HepG2 (cell line): ENCODE measurements at regions not wholly inside any gene's neighbourhood (a gene's known extent, or its start where the extent isn't known, plus 50 kb on each side); places are given as distances from the start of the nearest gene placed in this dataset.

Experiments used
- ATAC-seq: fragments of 200-7000 bp; cut with Tn5 transposase; 3 replicates; pipeline ENCODE4 v1.9.1; 2020; ENCODE audit warnings: mild to moderate bottlenecking, moderate library complexity
- BruUV-seq: library from RNA; stranded (reverse); fragments of 400-500 nt; replicated peaks from 2 replicates; lab custom pipeline; 2021; lab: Mats Ljungman, UMichigan
- CTCF ChIA-PET: fragments of 300-600 bp; formaldehyde crosslinking; extraction: SDS; loops from one replicate; lab custom pipeline; 2021; ENCODE audit warnings: low total read pairs, inconsistent platforms, low intra/inter-chr PET ratio; lab: Yijun Ruan, JAX
- POLR2A ChIA-PET: fragments of 350-600 bp; sonication (Branson Sonifier 250); formaldehyde crosslinking; loops from one replicate; lab custom pipeline; 2020; ENCODE audit warnings: antibody characterized with exemption, inconsistent platforms; lab: Yijun Ruan, JAX
- DNase-seq: peaks from one replicate; pipeline ENCODE4 v3.0.0-alpha.2; 2015; ENCODE audit warnings: low spot score
- FAIRE-seq: peaks from 3 replicates; lab custom pipeline; 2011; peaks lifted over from hg19 to GRCh38; lab: Jason Lieb, UNC
- H2AFZ ChIP-seq: one replicate; pipeline ENCODE4 v1.6.1; 2011; ENCODE audit warnings: low read length, inconsistent platforms
- H3K27ac ChIP-seq: fragments of 300-600 bp; 3 replicates; pipeline ENCODE4 v1.8.0; 2011; ENCODE audit warnings: mixed run types, mild to moderate bottlenecking, mixed read lengths, low read length, inconsistent platforms; ENCODE audit not compliant: insufficient read depth; ENCODE audit errors: extremely low read length
- H3K27me3 ChIP-seq, 2 experiments: fragments of 200-600 bp in 1 of 2; 2 replicates in 1 of 2; 3 replicates in 1 of 2; pipeline versions ENCODE4 v1.6.0 to v1.8.0; 2011; ENCODE audit warnings: low read length in 2 of 2, mild to moderate bottlenecking in 2 of 2, moderate library complexity in 2 of 2, inconsistent platforms in 1 of 2; ENCODE audit not compliant: insufficient read depth in 2 of 2, control insufficient read depth in 1 of 2
- H3K36me3 ChIP-seq, 2 experiments: fragments of 200-600 bp in 1 of 2; replicated peaks in 1 of 2; 2 replicates in 1 of 2; 3 replicates in 1 of 2; pipeline versions ENCODE4 v1.5.1 to v1.8.0; 2011; ENCODE audit warnings: low read length in 2 of 2, inconsistent platforms in 1 of 2; ENCODE audit not compliant: insufficient read depth in 2 of 2, control insufficient read depth in 1 of 2
- H3K4me1 ChIP-seq: 2 replicates; pipeline ENCODE4 v1.5.1; 2012; ENCODE audit warnings: low read length, inconsistent platforms; ENCODE audit not compliant: insufficient read depth
- H3K4me2 ChIP-seq: 2 replicates; pipeline ENCODE4 v1.6.0; 2011; ENCODE audit warnings: low read depth, low read length, inconsistent platforms
- H3K4me3 ChIP-seq, 3 experiments: fragments of 200-600 bp in 1 of 3; sonication (generic), shearing (Covaris generic) in 1 of 3; replicated peaks in 1 of 3; 2 replicates each; pipeline ENCODE4 v1.5.1; 2011 to 2016; ENCODE audit warnings: low read length in 3 of 3, inconsistent platforms in 2 of 3, low read depth in 2 of 3, mild to moderate bottlenecking in 2 of 3, control low read depth in 1 of 3, mixed read lengths in 1 of 3; ENCODE audit not compliant: insufficient read depth in 1 of 3
- H3K79me2 ChIP-seq: one replicate; pipeline ENCODE4 v1.6.1; 2011; ENCODE audit warnings: low read length, inconsistent platforms; ENCODE audit not compliant: insufficient read depth
- H3K9ac ChIP-seq: 2 replicates; pipeline ENCODE4 v1.6.0; 2011; ENCODE audit warnings: mild to moderate bottlenecking, low read depth, low read length, inconsistent platforms; ENCODE audit not compliant: insufficient read depth
- H3K9me3 ChIP-seq: 2 replicates; pipeline ENCODE4 v1.5.1; 2012; ENCODE audit warnings: mild to moderate bottlenecking, low read length
- H4K20me1 ChIP-seq: 2 replicates; pipeline ENCODE4 v1.6.0; 2011; ENCODE audit warnings: inconsistent platforms, mild to moderate bottlenecking, low read length, moderate library complexity; ENCODE audit not compliant: insufficient read depth
- FOXJ3 ChIP-seq: sonication (generic); formaldehyde crosslinking; IDR thresholded peaks from 2 replicates; pipeline ENCODE4 v1.4.0; 2020; ENCODE audit warnings: missing genetic modification reagents, mild to moderate bottlenecking, borderline replicate concordance
- KDM5B ChIP-seq: sonication (generic); formaldehyde crosslinking; IDR thresholded peaks from 2 replicates; pipeline ENCODE4 v1.4.0; 2020; ENCODE audit warnings: missing genetic modification reagents, mild to moderate bottlenecking, borderline replicate concordance
- SRSF9 ChIP-seq: fragments of 200-400 bp; formaldehyde crosslinking; IDR thresholded peaks from 2 replicates; pipeline ENCODE4 v1.6.1; 2018; ENCODE audit warnings: borderline replicate concordance, mild to moderate bottlenecking, low read depth, low read length; ENCODE audit not compliant: insufficient read depth, poor library complexity, severe bottlenecking
- SYNCRIP ChIP-seq: fragments of 200-400 bp; formaldehyde crosslinking; IDR thresholded peaks from 2 replicates; pipeline ENCODE4 v1.6.1; 2018; ENCODE audit warnings: mild to moderate bottlenecking, low read depth, low read length; ENCODE audit not compliant: insufficient read depth
- THYN1 ChIP-seq: sonication (generic); formaldehyde crosslinking; IDR thresholded peaks from 2 replicates; pipeline ENCODE4 v1.8.1; 2023; ENCODE audit warnings: low read depth, mild to moderate bottlenecking, moderate library complexity, missing genetic modification reagents, borderline replicate concordance
- YEATS4 ChIP-seq: sonication (generic); formaldehyde crosslinking; IDR thresholded peaks from 2 replicates; pipeline ENCODE4 v1.4.0; 2020; ENCODE audit warnings: missing genetic modification reagents, borderline replicate concordance
- ZIK1 ChIP-seq: sonication (generic); formaldehyde crosslinking; IDR thresholded peaks from 2 replicates; pipeline ENCODE4 v1.5.0; 2020; ENCODE audit warnings: mild to moderate bottlenecking, low read depth, missing genetic modification reagents, borderline replicate concordance
- ZNF350 ChIP-seq: sonication (generic); formaldehyde crosslinking; IDR thresholded peaks from 2 replicates; pipeline ENCODE4 v1.4.0; 2020; ENCODE audit warnings: mild to moderate bottlenecking, low read depth, missing genetic modification reagents, borderline replicate concordance
- ZNF678 ChIP-seq: sonication (generic); formaldehyde crosslinking; IDR thresholded peaks from 2 replicates; pipeline ENCODE4 v1.4.0; 2020; ENCODE audit warnings: mild to moderate bottlenecking, missing genetic modification reagents
- ZNF713 ChIP-seq: sonication (generic); formaldehyde crosslinking; IDR thresholded peaks from 2 replicates; pipeline ENCODE4 v1.4.0; 2020; ENCODE audit warnings: mild to moderate bottlenecking, missing genetic modification reagents
- WGBS: methylation state at CpG from one replicate; pipeline ENCODE4 v1.1.6; 2017; ENCODE audit warnings: low lambda C conversion rate; 5-methylcytosine and 5-hydroxymethylcytosine counted together
- in situ Hi-C: cut with HindIII; loops from 2 replicates; pipeline ENCODE4 v1.10.0; 2017; ENCODE audit warnings: low pct_unique_long_range_greater_than_20kb; ENCODE audit not compliant: extremely low pct_ligation_motif_present
- intact Hi-C: fragments of 100-400 bp; cut with micrococcal nuclease; formaldehyde crosslinking; loops from one replicate; pipeline ENCODE4 v1.10.0; 2022; ENCODE audit not compliant: unreplicated experiment
- TF ChIP-seq, protein P1 (sequence below): sonication (generic); formaldehyde crosslinking; IDR thresholded peaks from 2 replicates; pipeline ENCODE4 v1.8.0; 2022; ENCODE audit warnings: mild to moderate bottlenecking, missing genetic modification reagents; ENCODE audit not compliant: insufficient replicate concordance
- TF ChIP-seq, protein P2 (sequence below): IDR thresholded peaks from 2 replicates; pipeline ENCODE4 v1.6.1; 2016; ENCODE audit warnings: low read depth, missing genetic modification reagents, missing compliant biosample characterization
- TF ChIP-seq, protein P3 (sequence below): sonication (generic); formaldehyde crosslinking; IDR thresholded peaks from 2 replicates; pipeline ENCODE4 v1.8.0; 2022; ENCODE audit warnings: mild to moderate bottlenecking, missing genetic modification reagents, moderate library complexity

DNA sequence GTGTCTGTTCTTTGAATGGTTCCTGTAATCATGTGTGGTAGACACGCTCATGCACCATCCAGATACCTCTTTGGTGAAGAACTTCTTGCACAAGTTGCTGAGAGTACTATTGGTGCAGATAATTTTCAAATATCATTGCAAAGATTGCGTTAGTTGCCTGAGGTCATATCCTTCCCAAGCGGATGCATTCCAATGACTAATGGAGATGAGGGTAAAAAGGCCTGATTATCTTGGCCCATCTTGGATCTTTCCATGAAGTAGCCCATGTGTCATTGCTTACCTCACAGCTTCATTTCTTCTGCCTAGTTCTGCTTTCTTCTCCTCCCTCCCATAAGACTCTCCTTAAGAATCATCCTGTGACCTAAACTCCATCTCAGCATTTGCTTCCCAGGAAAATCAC is 384.9 kb upstream of the CNKSR2 start (continued):
- no peak for TF ChIP-seq SYNCRIP
- no peak for TF ChIP-seq FOXJ3
- no peak for TF ChIP-seq ZNF678 (CRISPR knock-in tag)
- no peak for TF ChIP-seq SRSF9
- no peak for TF ChIP-seq THYN1
- no peak for TF ChIP-seq KDM5B (CRISPR knock-in tag)
- TF ChIP-seq YEATS4 (CRISPR knock-in tag): no peak
- TF ChIP-seq ZNF350 (CRISPR knock-in tag): no peak

DNA sequence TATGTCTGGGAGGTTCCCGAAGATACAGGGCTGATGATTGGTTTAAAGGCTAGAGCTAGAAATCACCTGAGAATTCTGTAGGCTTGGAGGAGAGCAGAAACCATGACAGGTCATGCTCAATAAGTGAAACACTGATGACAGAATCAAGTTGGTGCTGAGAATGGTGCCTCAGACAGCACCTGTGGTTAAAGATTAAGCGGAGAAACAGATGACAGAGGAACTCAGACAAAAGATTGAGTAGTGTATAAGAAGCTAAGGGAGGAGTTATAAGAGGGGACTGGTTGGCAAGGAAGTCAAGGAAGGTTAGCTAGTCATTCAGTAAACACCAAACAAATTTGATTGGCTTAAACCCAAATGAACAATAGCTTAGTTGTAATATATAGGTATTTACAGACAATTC is 385.4 kb upstream of the CNKSR2 start:
- H3K4me3 ChIP-seq: no peak overlapping the region
- no peaks in the 10 kb centered on the region for H4K20me1 ChIP-seq
- 43% methylated on average over 2 of the region's 2 CpGs for WGBS
- in situ Hi-C loops (no loop called here), intact Hi-C loops (no loop called here)
- no peaks in the 10 kb centered on the region for H3K79me2 ChIP-seq
- H3K9ac ChIP-seq: no peak overlapping the region
- POLR2A ChIA-PET: no interaction called here
- CTCF ChIA-PET: no interaction called here
- FAIRE-seq (no peak), ATAC-seq (no peak), DNase-seq (no peak)
- H3K27me3 ChIP-seq: no peaks in the 10 kb centered on the region
- no peak overlapping the region for H2AFZ ChIP-seq
- no TSS peak for BruUV-seq
- no peaks in the 10 kb centered on the region for H3K4me1 ChIP-seq
- no peaks in the 10 kb centered on the region for H3K9me3 ChIP-seq
- TF ChIP-seq ZNF713 (CRISPR knock-in tag): no peak
- TF ChIP-seq ZIK1: no peak
- TF ChIP-seq, protein P1, sequence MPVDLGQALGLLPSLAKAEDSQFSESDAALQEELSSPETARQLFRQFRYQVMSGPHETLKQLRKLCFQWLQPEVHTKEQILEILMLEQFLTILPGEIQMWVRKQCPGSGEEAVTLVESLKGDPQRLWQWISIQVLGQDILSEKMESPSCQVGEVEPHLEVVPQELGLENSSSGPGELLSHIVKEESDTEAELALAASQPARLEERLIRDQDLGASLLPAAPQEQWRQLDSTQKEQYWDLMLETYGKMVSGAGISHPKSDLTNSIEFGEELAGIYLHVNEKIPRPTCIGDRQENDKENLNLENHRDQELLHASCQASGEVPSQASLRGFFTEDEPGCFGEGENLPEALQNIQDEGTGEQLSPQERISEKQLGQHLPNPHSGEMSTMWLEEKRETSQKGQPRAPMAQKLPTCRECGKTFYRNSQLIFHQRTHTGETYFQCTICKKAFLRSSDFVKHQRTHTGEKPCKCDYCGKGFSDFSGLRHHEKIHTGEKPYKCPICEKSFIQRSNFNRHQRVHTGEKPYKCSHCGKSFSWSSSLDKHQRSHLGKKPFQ (CRISPR knock-in tag): no peak
- TF ChIP-seq, protein P2, sequence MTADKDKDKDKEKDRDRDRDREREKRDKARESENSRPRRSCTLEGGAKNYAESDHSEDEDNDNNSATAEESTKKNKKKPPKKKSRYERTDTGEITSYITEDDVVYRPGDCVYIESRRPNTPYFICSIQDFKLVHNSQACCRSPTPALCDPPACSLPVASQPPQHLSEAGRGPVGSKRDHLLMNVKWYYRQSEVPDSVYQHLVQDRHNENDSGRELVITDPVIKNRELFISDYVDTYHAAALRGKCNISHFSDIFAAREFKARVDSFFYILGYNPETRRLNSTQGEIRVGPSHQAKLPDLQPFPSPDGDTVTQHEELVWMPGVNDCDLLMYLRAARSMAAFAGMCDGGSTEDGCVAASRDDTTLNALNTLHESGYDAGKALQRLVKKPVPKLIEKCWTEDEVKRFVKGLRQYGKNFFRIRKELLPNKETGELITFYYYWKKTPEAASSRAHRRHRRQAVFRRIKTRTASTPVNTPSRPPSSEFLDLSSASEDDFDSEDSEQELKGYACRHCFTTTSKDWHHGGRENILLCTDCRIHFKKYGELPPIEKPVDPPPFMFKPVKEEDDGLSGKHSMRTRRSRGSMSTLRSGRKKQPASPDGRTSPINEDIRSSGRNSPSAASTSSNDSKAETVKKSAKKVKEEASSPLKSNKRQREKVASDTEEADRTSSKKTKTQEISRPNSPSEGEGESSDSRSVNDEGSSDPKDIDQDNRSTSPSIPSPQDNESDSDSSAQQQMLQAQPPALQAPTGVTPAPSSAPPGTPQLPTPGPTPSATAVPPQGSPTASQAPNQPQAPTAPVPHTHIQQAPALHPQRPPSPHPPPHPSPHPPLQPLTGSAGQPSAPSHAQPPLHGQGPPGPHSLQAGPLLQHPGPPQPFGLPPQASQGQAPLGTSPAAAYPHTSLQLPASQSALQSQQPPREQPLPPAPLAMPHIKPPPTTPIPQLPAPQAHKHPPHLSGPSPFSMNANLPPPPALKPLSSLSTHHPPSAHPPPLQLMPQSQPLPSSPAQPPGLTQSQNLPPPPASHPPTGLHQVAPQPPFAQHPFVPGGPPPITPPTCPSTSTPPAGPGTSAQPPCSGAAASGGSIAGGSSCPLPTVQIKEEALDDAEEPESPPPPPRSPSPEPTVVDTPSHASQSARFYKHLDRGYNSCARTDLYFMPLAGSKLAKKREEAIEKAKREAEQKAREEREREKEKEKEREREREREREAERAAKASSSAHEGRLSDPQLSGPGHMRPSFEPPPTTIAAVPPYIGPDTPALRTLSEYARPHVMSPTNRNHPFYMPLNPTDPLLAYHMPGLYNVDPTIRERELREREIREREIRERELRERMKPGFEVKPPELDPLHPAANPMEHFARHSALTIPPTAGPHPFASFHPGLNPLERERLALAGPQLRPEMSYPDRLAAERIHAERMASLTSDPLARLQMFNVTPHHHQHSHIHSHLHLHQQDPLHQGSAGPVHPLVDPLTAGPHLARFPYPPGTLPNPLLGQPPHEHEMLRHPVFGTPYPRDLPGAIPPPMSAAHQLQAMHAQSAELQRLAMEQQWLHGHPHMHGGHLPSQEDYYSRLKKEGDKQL (CRISPR knock-in tag): no peak
- TF ChIP-seq, protein P3, sequence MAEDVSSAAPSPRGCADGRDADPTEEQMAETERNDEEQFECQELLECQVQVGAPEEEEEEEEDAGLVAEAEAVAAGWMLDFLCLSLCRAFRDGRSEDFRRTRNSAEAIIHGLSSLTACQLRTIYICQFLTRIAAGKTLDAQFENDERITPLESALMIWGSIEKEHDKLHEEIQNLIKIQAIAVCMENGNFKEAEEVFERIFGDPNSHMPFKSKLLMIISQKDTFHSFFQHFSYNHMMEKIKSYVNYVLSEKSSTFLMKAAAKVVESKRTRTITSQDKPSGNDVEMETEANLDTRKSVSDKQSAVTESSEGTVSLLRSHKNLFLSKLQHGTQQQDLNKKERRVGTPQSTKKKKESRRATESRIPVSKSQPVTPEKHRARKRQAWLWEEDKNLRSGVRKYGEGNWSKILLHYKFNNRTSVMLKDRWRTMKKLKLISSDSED (CRISPR knock-in tag): no peak
- H3K27ac ChIP-seq: no peak overlapping the region
- H3K36me3 ChIP-seq: no peaks in the 10 kb centered on the region
- no peak overlapping the region for H3K4me2 ChIP-seq
